Trophoblast cell (in vitro differentiated cells and primary cell): ENCODE measurements at regions not wholly inside any gene's neighbourhood (a gene's known extent, or its start where the extent isn't known, plus 50 kb on each side); places are given as distances from the start of the nearest gene placed in this dataset.

Experiments
- DNase-seq, 2 donors: peaks; one replicate each; pipeline ENCODE4 v3.0.0-alpha.2; 2016
- H2AFZ ChIP-seq: 2 replicates; pipeline ENCODE4 v1.6.1; 2013; ENCODE audit warnings: low read length, moderate library complexity, mild to moderate bottlenecking; ENCODE audit not compliant: insufficient read depth, poor library complexity
- H2AK5ac ChIP-seq: 2 replicates; pipeline ENCODE4 v1.6.1; 2013; ENCODE audit warnings: mild to moderate bottlenecking, low read length
- H2BK120ac ChIP-seq: 2 replicates; pipeline ENCODE4 v1.6.1; 2013; ENCODE audit warnings: low read length, mild to moderate bottlenecking, moderate library complexity; ENCODE audit not compliant: insufficient read depth, poor library complexity
- H2BK12ac ChIP-seq: 2 replicates; pipeline ENCODE4 v1.6.1; 2013; ENCODE audit warnings: mild to moderate bottlenecking, low read length, moderate library complexity
- H2BK5ac ChIP-seq: 2 replicates; pipeline ENCODE4 v1.6.1; 2013; ENCODE audit warnings: low read length, low read depth, moderate library complexity, mild to moderate bottlenecking; ENCODE audit not compliant: poor library complexity
- H3K14ac ChIP-seq: 2 replicates; pipeline ENCODE4 v1.6.1; 2013; ENCODE audit warnings: mild to moderate bottlenecking, low read length
- H3K18ac ChIP-seq: 2 replicates; pipeline ENCODE4 v1.6.1; 2013; ENCODE audit warnings: mild to moderate bottlenecking, low read length
- H3K23ac ChIP-seq: 2 replicates; pipeline ENCODE4 v1.6.1; 2013; ENCODE audit warnings: low read length
- H3K27ac ChIP-seq: 2 replicates; pipeline ENCODE4 v1.5.1; 2013; ENCODE audit warnings: low read depth, mild to moderate bottlenecking, inconsistent platforms, low read length, moderate library complexity
- H3K27me3 ChIP-seq: 2 replicates; pipeline ENCODE4 v1.6.1; 2013; ENCODE audit warnings: inconsistent platforms, mild to moderate bottlenecking, low read length, moderate library complexity; ENCODE audit not compliant: insufficient read depth
- H3K36me3 ChIP-seq, 2 experiments: 1 replicate in 1 of 2; 2 replicates in 1 of 2; pipeline ENCODE4 v1.6.1; 2013; ENCODE audit warnings: low read length in 2 of 2, mild to moderate bottlenecking in 2 of 2, moderate library complexity in 1 of 2; ENCODE audit not compliant: insufficient read depth in 2 of 2, control insufficient read depth in 1 of 2
- H3K4ac ChIP-seq: 2 replicates; pipeline ENCODE4 v1.6.1; 2013; ENCODE audit warnings: low read depth, mild to moderate bottlenecking, low read length, moderate library complexity
- H3K4me1 ChIP-seq, 2 experiments: 1 replicate in 1 of 2; 2 replicates in 1 of 2; pipeline ENCODE4 v1.6.1; 2013; ENCODE audit warnings: low read length in 2 of 2, mild to moderate bottlenecking in 2 of 2, moderate library complexity in 1 of 2; ENCODE audit not compliant: insufficient read depth in 2 of 2, control insufficient read depth in 1 of 2
- H3K4me2 ChIP-seq: 2 replicates; pipeline ENCODE4 v1.6.1; 2013; ENCODE audit warnings: inconsistent platforms, mild to moderate bottlenecking, low read length, moderate library complexity
- H3K4me3 ChIP-seq: 2 replicates; pipeline ENCODE4 v1.5.1; 2013; ENCODE audit warnings: mild to moderate bottlenecking, low read depth, low read length, inconsistent platforms
- H3K79me1 ChIP-seq: one replicate; pipeline ENCODE4 v1.6.1; 2013; ENCODE audit warnings: low read length
- H3K79me2 ChIP-seq: 2 replicates; pipeline ENCODE4 v1.6.1; 2013; ENCODE audit warnings: low read length, mild to moderate bottlenecking; ENCODE audit not compliant: control insufficient read depth, insufficient read depth, poor library complexity
- H3K9ac ChIP-seq: 2 replicates; pipeline ENCODE4 v1.6.1; 2013; ENCODE audit warnings: mild to moderate bottlenecking, low read length
- H3K9me3 ChIP-seq: 2 replicates; pipeline ENCODE4 v1.6.1; 2013; ENCODE audit warnings: low read depth, mild to moderate bottlenecking, control low read depth, inconsistent platforms, low read length; ENCODE audit not compliant: insufficient read depth
- H4K12ac ChIP-seq: 2 replicates; pipeline ENCODE4 v1.6.1; 2013; ENCODE audit warnings: low read depth, mild to moderate bottlenecking, low read length, moderate library complexity
- H4K8ac ChIP-seq: 2 replicates; pipeline ENCODE4 v1.6.1; 2013; ENCODE audit warnings: low read depth, mild to moderate bottlenecking, low read length, moderate library complexity
- H4K91ac ChIP-seq: one replicate; pipeline ENCODE4 v1.6.1; 2013; ENCODE audit warnings: low read depth, mild to moderate bottlenecking, low read length, moderate library complexity
- WGBS: extraction: QIAGEN DNeasy Blood & Tissue Kit; methylation state at CpG from one replicate; pipeline ENCODE4 v1.1.7; 2013; ENCODE audit warnings: missing lambda C conversion rate; ENCODE audit not compliant: insufficient read length, insufficient coverage; ENCODE audit errors: extremely low coverage; 5-methylcytosine and 5-hydroxymethylcytosine counted together

GRCh38 chr9:86464242-86464641, 110.0 kb upstream of the TUT7 start:
- no peak overlapping the region for H4K8ac ChIP-seq
- no CpG with 5 or more reads among the region's 3 CpGs for whole genome bisulfite sequencing
- no peak for DNase-seq

DNA sequence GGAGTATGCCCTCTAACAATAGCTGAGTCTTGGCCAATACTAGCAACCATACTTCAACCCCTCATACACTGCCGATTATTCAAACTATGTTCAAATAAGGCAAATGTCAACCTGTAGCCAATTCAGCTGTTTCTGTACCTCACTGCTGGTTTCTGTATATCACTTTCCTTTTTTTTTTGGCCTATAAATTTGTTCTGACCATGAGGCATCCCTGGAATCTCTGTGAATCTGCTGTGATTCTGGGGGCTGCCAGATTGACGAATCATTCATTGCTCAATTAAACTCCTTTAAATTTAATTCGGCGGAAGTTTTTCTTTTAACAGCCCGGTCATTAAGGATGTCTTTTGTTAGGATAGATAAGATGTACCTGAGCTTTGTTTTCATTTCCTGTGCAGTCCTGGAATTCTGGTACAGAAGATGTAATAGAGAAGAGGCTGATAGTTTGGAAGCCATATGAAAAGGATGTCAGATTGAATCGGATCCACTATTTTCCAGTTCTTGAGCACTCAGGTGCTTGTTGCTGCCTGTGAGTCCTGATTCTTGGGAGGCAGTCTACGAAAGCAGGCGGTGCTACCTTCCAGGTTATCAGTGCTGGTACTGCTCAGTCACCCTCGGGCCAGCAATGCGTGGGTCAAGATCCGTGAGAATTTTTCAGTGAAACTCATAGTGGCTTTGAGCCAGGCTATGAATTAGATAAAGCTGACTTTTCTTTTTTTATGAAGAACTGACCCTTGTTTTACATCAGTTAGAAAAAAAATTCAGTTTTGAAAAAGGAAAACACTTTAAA, 106.2 kb upstream of the TUT7 start:
- no CpG with 5 or more reads among the region's 11 CpGs for whole genome bisulfite sequencing
- peaks cover 2 to 4% of the 10 kb centered on the region in 2 experiments for H3K4me1 ChIP-seq

More at GRCh38 chr9:86464242-86464641, 110.0 kb upstream of the TUT7 start:
- peaks cover 0 to 2% of the 10 kb centered on the region in 2 experiments for H3K4me1 ChIP-seq
- no peak overlapping the region for H3K14ac ChIP-seq
- no peak overlapping the region for H2BK5ac ChIP-seq
- no peak overlapping the region for H2AFZ ChIP-seq
- H3K27me3 ChIP-seq: no peaks in the 10 kb centered on the region
- no peak overlapping the region for H3K9ac ChIP-seq
- no peaks in the 10 kb centered on the region for H3K9me3 ChIP-seq
- no peak overlapping the region for H2BK12ac ChIP-seq
- H4K12ac ChIP-seq: no peak overlapping the region
- H3K4ac ChIP-seq: no peak overlapping the region
- no peak overlapping the region for H4K91ac ChIP-seq
- H2AK5ac ChIP-seq: no peak overlapping the region
- no peak overlapping the region for H3K4me3 ChIP-seq
- no peaks in the 10 kb centered on the region for H3K36me3 ChIP-seq
- H3K79me2 ChIP-seq: no peaks in the 10 kb centered on the region
- no peak overlapping the region for H3K23ac ChIP-seq
- no peak overlapping the region for H3K18ac ChIP-seq
- H3K79me1 ChIP-seq: no peaks in the 10 kb centered on the region
- no peak overlapping the region for H3K27ac ChIP-seq
- no peak overlapping the region for H2BK120ac ChIP-seq
- H3K4me2 ChIP-seq: no peak overlapping the region

GRCh38 chr9:86459599-86460155, 105.5 kb upstream of the TUT7 start:
- Histone ChIP-seq H4K8ac (no peak overlapping the region), H3K79me2 (no peaks in the 10 kb centered on the region), H3K4me3 (no peak overlapping the region), H4K12ac (no peak overlapping the region), H3K27me3 (no peaks in the 10 kb centered on the region), H3K23ac (no peak overlapping the region), H4K91ac (no peak overlapping the region), H2BK12ac (no peak overlapping the region), H2BK120ac (no peak overlapping the region), H3K18ac (no peak overlapping the region), H3K14ac (no peak overlapping the region), H3K4me2 (no peak overlapping the region), H3K9me3 (no peaks in the 10 kb centered on the region), H3K4ac (no peak overlapping the region), H3K36me3 (no peaks in the 10 kb centered on the region), H3K4me1 (peaks cover 2 to 4% of the 10 kb centered on the region in 2 experiments), H2BK5ac (no peak overlapping the region), H3K9ac (no peak overlapping the region), H3K79me1 (peaks cover 10% of the 10 kb centered on the region), H2AK5ac (no peak overlapping the region), H3K27ac (no peak overlapping the region), H2AFZ (no peak overlapping the region)
- WGBS: no CpG with 5 or more reads among the region's 5 CpGs
- DNase-seq: peak in 1 of 2 donors; percentile 65

More for the DNA sequence above, 106.2 kb upstream of the TUT7 start:
- Histone ChIP-seq H3K9ac (no peak overlapping the region), H4K12ac (no peak overlapping the region), H3K27ac (no peak overlapping the region), H3K79me2 (no peaks in the 10 kb centered on the region), H3K36me3 (no peaks in the 10 kb centered on the region), H3K4me3 (no peak overlapping the region), H2AFZ (no peak overlapping the region), H4K91ac (no peak overlapping the region), H3K18ac (no peak overlapping the region), H2AK5ac (no peak overlapping the region), H2BK5ac (no peak overlapping the region), H3K23ac (no peak overlapping the region), H3K4me2 (no peak overlapping the region), H3K9me3 (no peaks in the 10 kb centered on the region), H3K79me1 (peaks cover 10% of the 10 kb centered on the region), H2BK12ac (peak overlapping the region; percentile 90), H3K14ac (no peak overlapping the region), H2BK120ac (no peak overlapping the region), H3K27me3 (no peaks in the 10 kb centered on the region), H3K4ac (no peak overlapping the region), H4K8ac (no peak overlapping the region)
- peak in 1 of 2 donors; percentile 46 for DNase-seq

- Histone ChIP-seq H3K36me3 (no peaks in the 10 kb centered on the region), H3K79me2 (no peaks in the 10 kb centered on the region), H3K4me2 (no peak overlapping the region), H3K27ac (no peak overlapping the region), H3K27me3 (no peaks in the 10 kb centered on the region), H2AFZ (no peak overlapping the region), H3K9ac (no peak overlapping the region), H4K8ac (no peak overlapping the region), H2BK120ac (no peak overlapping the region), H4K12ac (no peak overlapping the region), H3K18ac (no peak overlapping the region), H4K91ac (no peak overlapping the region), H2BK5ac (no peak overlapping the region), H3K4me1 (peaks cover 2 to 4% of the 10 kb centered on the region in 2 experiments), H3K14ac (no peak overlapping the region), H3K79me1 (peaks cover 10% of the 10 kb centered on the region), H3K23ac (no peak overlapping the region), H3K4me3 (no peak overlapping the region), H3K9me3 (no peaks in the 10 kb centered on the region), H2BK12ac (no peak overlapping the region), H2AK5ac (no peak overlapping the region), H3K4ac (no peak overlapping the region)
- DNase-seq: no peak
These were observed 105.0 kb upstream of the TUT7 start for GRCh38 chr9:86459191-86459590.
